GM21737 (cell line): ENCODE measurements at regions not wholly inside any gene's neighbourhood (a gene's known extent, or its start where the extent isn't known, plus 50 kb on each side); places are given as distances from the start of the nearest gene placed in this dataset.
"Not testable (repeated sequence)": the region's sequence is repeated elsewhere in the genome, so short reads cannot be mapped to it uniquely, and the experiment has no call there.

Source experiments
- ATAC-seq: cut with Tn5 transposase; IDR thresholded peaks from one replicate; pipeline ENCODE4 v1.9.1; 2021; ENCODE audit warnings: mild to moderate bottlenecking, moderate library complexity; ENCODE audit not compliant: unreplicated experiment

DNA sequence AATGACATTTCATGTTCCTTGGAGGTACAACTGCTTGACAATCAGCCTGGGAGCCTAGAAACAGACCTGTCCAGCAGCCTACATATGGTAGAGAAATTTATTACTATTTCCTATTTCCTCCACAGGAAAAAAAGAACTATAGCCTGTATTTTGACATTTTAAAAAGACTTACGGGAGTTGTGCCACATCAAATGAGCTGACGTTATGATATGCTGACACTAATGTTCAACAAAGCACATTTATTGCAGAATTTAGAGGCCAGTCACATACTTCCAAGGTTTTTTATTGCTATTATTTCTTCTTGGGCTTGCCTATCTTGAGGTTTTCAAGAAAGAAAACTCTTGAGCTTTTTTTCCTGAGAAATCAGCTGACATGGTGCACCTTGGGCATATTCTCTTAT is 305.3 kb downstream of the LRIG3 start:
- no peak for ATAC-seq

DNA sequence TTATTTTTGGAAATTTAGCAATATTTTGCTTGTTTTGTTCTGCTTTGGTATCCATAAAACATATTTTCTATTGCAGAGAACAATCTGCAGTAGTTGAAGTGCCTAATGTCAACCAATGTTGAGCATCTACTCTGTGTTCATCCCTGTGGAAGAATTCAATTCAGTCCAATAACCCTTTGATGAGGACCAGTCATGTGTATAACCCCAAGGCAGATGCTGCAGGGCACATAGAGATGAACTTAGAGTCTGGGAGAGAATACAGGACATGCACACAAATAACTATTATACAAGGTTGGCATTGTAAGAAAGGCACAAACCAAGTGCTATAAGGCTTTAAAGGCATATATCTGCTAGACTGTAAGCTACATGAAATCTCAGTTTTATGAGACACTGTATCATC is 304.7 kb downstream of the LRIG3 start:
- ATAC-seq = no peak

DNA sequence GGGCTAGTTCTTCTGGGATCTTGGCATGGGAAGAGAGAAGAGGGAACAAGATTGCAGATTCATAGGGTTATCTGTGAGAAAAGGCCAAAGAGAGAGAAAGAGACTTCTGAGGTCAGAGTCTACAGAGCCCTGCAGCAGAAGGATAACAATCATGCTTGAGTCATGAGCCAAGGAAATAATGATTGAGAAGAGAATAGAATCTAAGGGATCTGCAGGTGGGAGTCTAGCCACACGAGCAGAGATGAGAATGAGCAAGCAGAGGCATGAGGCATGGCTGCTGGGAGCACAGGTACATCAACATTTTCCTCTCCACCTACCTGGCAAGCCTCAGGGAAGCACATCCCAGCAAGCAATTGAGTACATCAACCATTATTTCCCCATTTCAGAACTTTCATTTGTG is 303.7 kb downstream of the LRIG3 start:
- ATAC-seq = no peak

GRCh38 chr12:58621126-58621525 is 299.2 kb downstream of the LRIG3 start:
- ATAC-seq = no peak

GRCh38 chr12:58629376-58629775 is 290.9 kb downstream of the LRIG3 start:
- ATAC-seq = no peak

GRCh38 chr12:58633479-58633878 is 286.8 kb downstream of the LRIG3 start:
- ATAC-seq = no peak

GRCh38 chr12:58639318-58639934 is 280.9 kb downstream of the LRIG3 start:
- no peak for ATAC-seq

GRCh38 chr12:58640314-58640713 is 280.0 kb downstream of the LRIG3 start:
- no peak for ATAC-seq

DNA sequence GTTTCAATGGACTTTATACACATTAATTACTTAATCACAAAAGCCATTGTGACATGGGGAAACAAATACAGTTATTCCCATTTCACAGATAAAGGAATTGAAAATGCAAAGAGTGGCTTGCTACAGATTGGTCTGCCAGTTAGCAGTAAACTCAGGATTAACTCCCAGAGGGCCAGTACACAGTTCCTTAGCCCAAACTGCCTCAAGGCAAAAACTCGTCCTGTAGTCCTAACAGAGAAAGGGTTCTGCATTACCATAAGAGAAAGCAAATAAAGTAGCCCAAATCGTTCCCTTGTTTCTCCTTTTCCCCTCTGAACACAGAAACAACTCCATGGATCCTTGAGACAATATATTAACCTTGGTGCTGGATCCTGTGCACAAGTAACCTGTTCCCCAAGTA is 274.4 kb downstream of the LRIG3 start:
- no peak for ATAC-seq

- no peak for ATAC-seq
Measured at GRCh38 chr12:58647495-58647894, 272.8 kb downstream of the LRIG3 start.

DNA sequence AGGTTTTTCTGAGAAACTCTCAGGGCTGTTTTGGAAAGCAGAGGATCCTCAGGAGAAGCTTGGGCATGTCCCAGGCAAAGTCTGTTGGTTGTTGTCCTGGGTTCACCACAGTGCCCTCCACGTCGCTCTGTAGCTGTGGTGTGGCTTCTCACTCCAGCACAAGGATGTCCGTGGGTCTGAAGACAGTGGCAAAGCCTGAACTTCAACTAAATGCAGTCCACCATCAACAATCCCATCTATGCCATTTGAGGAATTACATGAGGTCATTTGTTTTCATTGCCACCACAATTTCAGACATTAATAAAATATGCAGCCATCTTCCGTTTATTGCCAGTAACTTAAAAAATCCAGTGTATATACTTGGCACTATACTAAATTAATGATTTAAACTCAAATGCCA is 272.1 kb downstream of the LRIG3 start:
- ATAC-seq = no peak

- ATAC-seq = no peak
Measured at GRCh38 chr12:58651850-58652249, 268.5 kb downstream of the LRIG3 start.

GRCh38 chr12:58654021-58654420 is 266.3 kb downstream of the LRIG3 start:
- ATAC-seq = no peak

GRCh38 chr12:58655375-58655774 is 264.9 kb downstream of the LRIG3 start:
- ATAC-seq = no peak

DNA sequence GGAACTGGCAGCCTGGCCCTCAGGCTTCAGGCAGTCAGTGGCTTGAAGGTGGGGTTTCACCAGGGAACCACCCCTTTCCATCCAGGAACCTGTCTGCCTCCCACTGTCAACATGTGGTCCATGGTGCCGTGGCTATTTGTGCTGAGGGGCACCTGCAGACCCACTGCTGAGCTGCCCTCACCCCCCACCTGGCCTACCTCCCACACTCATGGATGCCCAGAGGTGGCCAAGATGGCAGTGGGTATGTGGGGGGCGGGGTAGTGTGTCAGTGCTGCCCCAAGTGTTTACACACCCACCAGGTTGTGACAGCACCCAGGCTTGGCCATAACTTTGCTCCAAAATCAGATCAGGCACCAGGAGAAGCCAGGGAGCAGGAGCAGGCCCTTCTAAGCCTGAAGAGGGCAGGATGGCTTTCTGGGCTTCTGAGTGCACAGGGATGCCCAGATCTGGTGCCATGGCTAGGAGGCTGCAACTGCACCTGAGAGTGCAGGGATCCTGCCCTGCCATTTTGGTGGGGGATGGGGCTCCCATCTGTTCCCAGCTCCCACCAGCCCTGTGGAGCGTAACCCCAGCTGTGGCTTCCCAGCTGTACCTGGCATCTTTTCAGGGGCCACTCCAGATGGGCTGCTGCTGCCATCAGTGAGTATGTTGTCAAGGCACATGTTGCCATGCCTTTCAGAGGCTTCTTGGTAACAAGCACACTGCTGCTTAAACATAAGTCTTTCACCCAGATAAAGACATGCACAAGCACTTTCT is 263.9 kb downstream of the LRIG3 start:
- ATAC-seq = no peak

DNA sequence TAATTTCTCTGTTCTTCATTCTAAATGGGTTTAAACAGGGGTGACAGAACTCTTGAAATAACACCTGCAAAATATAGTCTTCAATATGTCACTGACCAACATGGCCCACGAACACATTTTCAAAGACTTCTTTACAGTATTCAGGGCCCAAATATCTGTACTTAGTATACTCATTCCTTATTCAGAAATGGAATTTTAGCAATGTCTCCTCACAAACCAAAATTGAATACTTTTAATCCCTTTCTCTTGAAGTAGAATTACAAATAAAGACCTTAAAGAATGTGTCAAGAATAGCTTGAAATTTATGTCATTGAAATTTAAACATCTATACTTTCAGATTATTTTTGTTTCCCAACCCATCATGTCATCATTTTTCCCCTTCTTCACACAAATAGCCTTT is 263.1 kb downstream of the LRIG3 start:
- ATAC-seq = no peak

- no peak for ATAC-seq
Measured at GRCh38 chr12:58665375-58665774, 254.9 kb downstream of the LRIG3 start.

- no peak for ATAC-seq
Measured at GRCh38 chr12:58668233-58668632, 252.1 kb downstream of the LRIG3 start.

GRCh38 chr12:58668871-58669270 is 251.4 kb downstream of the LRIG3 start:
- ATAC-seq = no peak

GRCh38 chr12:58670623-58671022 is 249.7 kb downstream of the LRIG3 start:
- no peak for ATAC-seq

DNA sequence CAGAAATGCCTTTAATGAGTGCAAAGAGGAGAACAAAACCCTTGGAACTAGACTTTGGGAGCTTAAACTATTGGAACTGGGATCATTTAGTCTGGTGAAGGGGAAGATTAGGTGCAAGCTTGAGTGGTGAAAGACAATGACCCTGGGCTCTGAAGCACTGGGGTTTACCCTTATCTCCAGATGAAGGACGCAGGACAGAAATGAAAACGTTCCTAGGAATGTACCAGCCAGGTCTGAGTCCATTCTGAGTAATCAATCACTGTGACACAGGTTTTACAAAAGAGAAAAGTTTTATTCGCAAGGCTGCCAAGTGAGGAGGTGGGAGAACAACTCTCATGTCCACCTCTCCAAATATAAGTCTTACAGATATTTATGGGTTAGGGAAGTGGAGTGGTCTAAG is 249.1 kb downstream of the LRIG3 start:
- ATAC-seq = no peak

DNA sequence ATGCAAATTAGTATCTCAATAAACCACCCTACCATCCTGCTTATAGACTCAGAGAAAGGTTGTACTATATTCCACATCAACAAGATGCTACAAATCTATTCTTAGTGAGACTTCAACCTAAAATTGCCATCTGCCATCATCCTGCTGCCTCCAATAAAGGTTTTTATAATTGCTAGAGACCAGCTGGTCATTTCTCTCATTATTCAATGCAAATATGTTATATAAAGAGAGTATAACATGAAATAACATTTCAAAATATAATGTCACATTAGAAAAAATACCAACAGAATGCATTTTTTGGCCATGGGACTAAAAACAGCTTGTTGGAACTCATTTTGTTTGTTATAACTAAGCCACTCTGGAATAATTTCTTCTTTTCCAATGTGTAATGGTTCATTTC is 247.3 kb downstream of the LRIG3 start:
- no peak for ATAC-seq

- not testable (repeated sequence) for ATAC-seq
Measured at GRCh38 chr12:58677833-58678232, 242.5 kb downstream of the LRIG3 start.
